Omental fat pad (tissue), 3 donors: ENCODE measurements at regions not wholly inside any gene's neighbourhood (a gene's known extent, or its start where the extent isn't known, plus 50 kb on each side); places are given as distances from the start of the nearest gene placed in this dataset.

ENCODE experiments used
- ATAC-seq: fragments of 150-250 bp; one replicate; pipeline ENCODE4 v1.9.1; 2016; ENCODE audit warnings: mild to moderate bottlenecking, moderate library complexity; ENCODE audit not compliant: low FRiP score
- DNase-seq: peaks from one replicate; pipeline ENCODE4 v3.0.0-alpha.2; 2019; ENCODE audit warnings: low spot score
- CTCF ChIP-seq, 3 donors: fragments of 450-650 bp; IDR thresholded peaks; one replicate each; pipeline ENCODE4 v1.5.1; 2016 to 2017; ENCODE audit warnings: antibody characterized with exemption in 3 of 3, mild to moderate bottlenecking in 3 of 3, moderate library complexity in 2 of 3

DNA sequence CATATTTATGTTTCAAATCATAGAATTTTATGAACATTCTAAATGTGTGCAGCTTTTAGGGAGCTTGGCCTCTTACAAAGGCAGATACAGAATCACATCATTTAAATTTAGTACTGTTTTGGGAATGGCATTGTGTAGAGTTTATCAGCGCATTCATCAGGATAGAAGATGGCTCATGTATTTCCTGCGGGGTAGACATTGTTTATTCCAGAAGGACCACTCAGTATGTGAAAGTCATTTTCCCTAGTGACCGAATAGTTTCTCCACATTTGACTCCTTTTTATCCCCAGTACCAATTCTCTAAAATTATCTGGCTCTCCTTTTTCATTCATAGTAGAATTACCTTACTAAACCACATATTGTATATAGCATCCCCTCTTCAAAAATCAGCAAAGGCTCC is 981.9 kb upstream of the ADGRL4 start:
- no peak for TF ChIP-seq CTCF (IDR thresholded peaks at IDR 0.05)
- ATAC-seq (no peak), DNase-seq (no peak)

GRCh38 chr1:79982211-79982610 is 975.7 kb upstream of the ADGRL4 start:
- TF ChIP-seq CTCF (IDR thresholded peaks at IDR 0.05), result no peak
- DNase-seq (no peak), ATAC-seq (peak; percentile 76)

GRCh38 chr1:79981481-79981880 is 975.0 kb upstream of the ADGRL4 start:
- TF ChIP-seq CTCF (IDR thresholded peaks at IDR 0.05), result no peak
- DNase-seq (no peak), ATAC-seq (no peak)

GRCh38 chr1:79979346-79979745 is 972.8 kb upstream of the ADGRL4 start:
- no peak for TF ChIP-seq CTCF (IDR thresholded peaks at IDR 0.05)
- DNase-seq, result no peak
- no peak for ATAC-seq

- TF ChIP-seq CTCF (IDR thresholded peaks at IDR 0.05), result no peak
- DNase-seq, result no peak
- no peak for ATAC-seq
These were observed 969.8 kb upstream of the ADGRL4 start for GRCh38 chr1:79976287-79976686.

GRCh38 chr1:79974659-79975058 is 968.1 kb upstream of the ADGRL4 start:
- ATAC-seq, result no peak
- DNase-seq, result no peak
- TF ChIP-seq CTCF (IDR thresholded peaks at IDR 0.05), result no peak

GRCh38 chr1:79969886-79970285 is 963.4 kb upstream of the ADGRL4 start:
- no peak for TF ChIP-seq CTCF (IDR thresholded peaks at IDR 0.05)
- ATAC-seq, result no peak

More at GRCh38 chr1:79969886-79970285, 963.4 kb upstream of the ADGRL4 start:
- no peak for DNase-seq
